CD4-positive, alpha-beta T cell treated with Interleukin-12 subunit alpha and Interleukin-12 subunit beta, for 1 hour (primary cell): ENCODE measurements at regions not wholly inside any gene's neighbourhood (a gene's known extent, or its start where the extent isn't known, plus 50 kb on each side); places are given as distances from the start of the nearest gene placed in this dataset.
"Not testable (repeated sequence)": the region's sequence is repeated elsewhere in the genome, so short reads cannot be mapped to it uniquely, and the experiment has no call there.

Source experiments
- DNase-seq: peaks from one replicate; pipeline ENCODE4 v3.0.0-alpha.2; 2020

DNA sequence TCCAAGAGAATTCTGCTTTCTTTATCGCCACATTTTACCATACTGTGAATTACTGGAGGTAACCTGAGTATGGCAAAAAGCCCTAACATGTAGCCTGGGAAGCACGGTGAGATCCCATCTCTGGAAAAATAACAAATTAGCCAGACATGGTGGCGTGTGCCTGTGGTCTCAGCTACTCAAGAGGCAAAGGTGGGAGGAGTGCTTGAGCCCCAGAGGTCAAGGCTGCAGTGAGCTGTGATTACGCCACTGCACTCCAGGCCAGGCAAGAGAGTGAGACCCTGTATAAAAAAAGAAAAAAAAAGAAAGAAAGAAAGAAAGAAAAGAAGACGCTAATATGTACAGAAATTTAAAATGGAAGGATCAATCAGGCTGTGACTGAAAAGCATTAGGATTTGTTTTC is 57.7 kb upstream of the SESTD1 start:
- DNase-seq, result no peak

DNA sequence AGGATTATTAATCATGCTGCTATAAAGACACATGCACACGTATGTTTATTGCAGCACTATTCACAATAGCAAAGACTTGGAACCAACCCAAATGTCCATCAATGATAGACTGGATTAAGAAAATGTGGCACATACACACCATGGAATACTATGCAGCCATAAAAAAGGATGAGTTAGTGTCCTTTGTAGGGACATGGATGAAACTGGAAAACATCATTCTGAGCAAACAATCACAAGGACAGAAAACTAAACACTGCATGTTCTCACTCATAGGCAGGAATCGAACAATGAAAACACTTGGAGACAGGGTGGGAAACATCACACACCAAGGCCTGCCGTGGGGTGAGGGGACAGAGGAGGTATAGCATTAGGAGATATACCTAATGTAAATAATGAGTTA is 56.4 kb upstream of the SESTD1 start:
- not testable (repeated sequence) for DNase-seq

DNA sequence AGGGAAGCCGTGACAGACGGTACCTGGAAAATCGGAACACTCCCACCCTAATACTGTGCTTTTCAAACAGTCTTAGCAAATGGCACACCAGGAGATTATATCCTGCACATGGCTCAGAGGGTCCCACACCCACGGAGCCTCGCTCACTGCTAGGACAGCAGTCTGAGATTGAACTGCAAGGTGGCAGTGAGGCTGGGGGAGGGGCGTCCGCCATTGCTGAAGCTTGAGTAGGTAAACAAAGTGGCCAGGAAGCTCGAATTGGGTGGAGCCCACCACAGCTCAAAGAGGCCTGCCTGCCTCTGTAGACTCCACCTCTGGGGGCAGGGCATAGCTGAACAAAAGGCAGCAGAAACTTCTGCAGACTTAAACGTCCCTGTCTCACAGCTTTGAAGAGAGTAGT is 50.1 kb upstream of the SESTD1 start:
- not testable (repeated sequence) for DNase-seq
